ENCODE measurements at regions not wholly inside any gene's neighbourhood (a gene's known extent, or its start where the extent isn't known, plus 50 kb on each side); places are given as distances from the start of the nearest gene placed in this dataset.

- H3K27ac ChIP-seq (ENCODE audit: low read length): no peak overlapping the region
- DNase-seq: no peak
- POLR2A ChIA-PET: no interaction called here
- no peaks in the 10 kb centered on the region for H3K4me1 ChIP-seq (ENCODE audit: control insufficient read depth in 1 of 2, extremely low read depth in 1 of 2, insufficient read depth in 2 of 2, low read length in 2 of 2)
- no peak overlapping the region for H3K4me3 ChIP-seq (ENCODE audit: control insufficient read depth in 1 of 2, extremely low read depth in 1 of 2, low read length in 1 of 2)
- peaks cover 0 to 8% of the 10 kb centered on the region in 2 experiments for H3K27me3 ChIP-seq (replicated peaks in 1 of 2; ENCODE audit: control insufficient read depth in 2 of 2, extremely low read depth in 1 of 2, insufficient read depth in 2 of 2, low read length in 1 of 2)
- Mint-ChIP-seq H3K4me3 (no peak overlapping the region), H3K4me1 (no peaks in the 10 kb centered on the region), H3K27me3 (peaks cover 25 to 30% of the 10 kb centered on the region in 2 donors), H3K9me3 (peaks cover 0 to 5% (median 5%) of the 10 kb centered on the region in 3 donors), H3K27ac (no peak overlapping the region), H3K36me3 (no peaks in the 10 kb centered on the region)
- H3K36me3 ChIP-seq (ENCODE audit: control insufficient read depth in 2 of 2, extremely low read depth in 1 of 2, insufficient read depth in 1 of 2, low read length in 1 of 2): no peaks in the 10 kb centered on the region
- no peaks in the 10 kb centered on the region for H3K9me3 ChIP-seq
- CTCF ChIA-PET: no interaction called here
- no peak for ATAC-seq (replicated peaks in 1 of 4)
- 75% methylated on average over 6 of the region's 7 CpGs for WGBS (ENCODE audit: insufficient coverage)
Measured at GRCh38 chr2:114076961-114077360, 187.1 kb downstream of the ACTR3 start.

DNA sequence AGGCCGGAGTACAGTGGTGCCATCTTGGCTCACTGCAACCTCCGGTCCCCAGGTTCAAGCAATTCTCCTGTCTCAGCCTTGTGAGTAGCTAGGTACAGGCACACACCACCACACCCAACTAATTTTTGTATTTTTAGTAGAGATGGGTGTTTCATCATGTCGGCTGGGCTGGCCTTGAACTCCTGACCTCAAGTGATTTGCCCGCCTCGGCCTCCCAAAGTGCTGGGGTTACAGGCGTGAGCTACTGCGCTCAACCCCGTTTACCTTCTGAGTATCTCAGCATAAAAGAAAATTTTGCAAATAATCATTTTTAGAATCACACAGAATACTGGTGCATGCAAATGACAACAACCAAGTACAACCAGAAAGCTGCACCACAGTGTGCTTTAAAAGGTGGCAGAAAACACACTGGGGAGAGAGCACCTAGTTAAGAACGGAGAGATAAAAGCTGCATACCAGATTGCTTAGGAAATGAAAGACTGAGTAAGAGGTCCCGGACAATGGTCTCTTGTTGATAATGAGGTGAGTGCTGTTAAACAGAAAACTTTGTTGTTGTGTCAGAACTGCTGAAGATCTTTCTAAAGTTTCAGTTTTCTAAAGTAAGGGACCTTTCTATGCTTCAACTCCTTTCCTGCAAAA lies 189.6 kb downstream of the ACTR3 start:
- H3K9me3 ChIP-seq: no peaks in the 10 kb centered on the region
- no peaks in the 10 kb centered on the region for H3K36me3 ChIP-seq (ENCODE audit: control insufficient read depth in 2 of 2, extremely low read depth in 1 of 2, insufficient read depth in 1 of 2, low read length in 1 of 2)
- WGBS (ENCODE audit: insufficient coverage): 97% methylated on average over 4 of the region's 10 CpGs
- Mint-ChIP-seq H3K27me3 (peaks cover 17 to 30% of the 10 kb centered on the region in 2 donors), H3K36me3 (no peaks in the 10 kb centered on the region), H3K9me3 (peaks cover 0 to 5% (median 5%) of the 10 kb centered on the region in 3 donors), H3K4me1 (no peaks in the 10 kb centered on the region), H3K27ac (no peak overlapping the region), H3K4me3 (no peak overlapping the region)
- H3K27ac ChIP-seq (ENCODE audit: low read length): no peak overlapping the region
- no peak overlapping the region for H3K4me3 ChIP-seq (ENCODE audit: control insufficient read depth in 1 of 2, extremely low read depth in 1 of 2, low read length in 1 of 2)
- ATAC-seq (replicated peaks in 1 of 4): no peak
- POLR2A ChIA-PET: no interaction called here
- no peaks in the 10 kb centered on the region for H3K4me1 ChIP-seq (ENCODE audit: control insufficient read depth in 1 of 2, extremely low read depth in 1 of 2, insufficient read depth in 2 of 2, low read length in 2 of 2)
- no peak for DNase-seq
- CTCF ChIA-PET: no interaction called here
- H3K27me3 ChIP-seq (replicated peaks in 1 of 2; ENCODE audit: control insufficient read depth in 2 of 2, extremely low read depth in 1 of 2, insufficient read depth in 2 of 2, low read length in 1 of 2): peaks cover 0 to 4% of the 10 kb centered on the region in 2 experiments

GRCh38 chr2:114082731-114083433 lies 193.0 kb downstream of the ACTR3 start:
- CTCF ChIA-PET: no interaction called here
- DNase-seq: no peak
- Histone ChIP-seq H3K9me3 (no peaks in the 10 kb centered on the region), H3K4me3 (ENCODE audit: control insufficient read depth in 1 of 2, extremely low read depth in 1 of 2, low read length in 1 of 2) (no peak overlapping the region), H3K4me1 (ENCODE audit: control insufficient read depth in 1 of 2, extremely low read depth in 1 of 2, insufficient read depth in 2 of 2, low read length in 2 of 2) (no peaks in the 10 kb centered on the region), H3K36me3 (ENCODE audit: control insufficient read depth in 2 of 2, extremely low read depth in 1 of 2, insufficient read depth in 1 of 2, low read length in 1 of 2) (no peaks in the 10 kb centered on the region), H3K27ac (ENCODE audit: low read length) (no peak overlapping the region), H3K27me3 (replicated peaks in 1 of 2; ENCODE audit: control insufficient read depth in 2 of 2, extremely low read depth in 1 of 2, insufficient read depth in 2 of 2, low read length in 1 of 2) (peaks cover 0 to 4% of the 10 kb centered on the region in 2 experiments)
- Mint-ChIP-seq H3K36me3 (no peaks in the 10 kb centered on the region), H3K27ac (no peak overlapping the region), H3K27me3 (peaks cover 15 to 22% of the 10 kb centered on the region in 2 donors), H3K4me1 (no peaks in the 10 kb centered on the region), H3K9me3 (peaks cover 0 to 10% (median 5%) of the 10 kb centered on the region in 3 donors), H3K4me3 (no peak overlapping the region)
- POLR2A ChIA-PET: no interaction called here
- WGBS (ENCODE audit: insufficient coverage): 91% methylated on average over 3 of the region's 7 CpGs
- no peak for ATAC-seq (replicated peaks in 1 of 4)

GRCh38 chr2:114083717-114084387 lies 194.0 kb downstream of the ACTR3 start:
- no peaks in the 10 kb centered on the region for H3K9me3 ChIP-seq
- 0% methylated on average over 1 of the region's 6 CpGs for WGBS (ENCODE audit: insufficient coverage)
- Mint-ChIP-seq H3K4me1 (no peaks in the 10 kb centered on the region), H3K4me3 (no peak overlapping the region), H3K27me3 (peaks cover 18 to 19% of the 10 kb centered on the region in 2 donors), H3K36me3 (no peaks in the 10 kb centered on the region), H3K27ac (no peak overlapping the region), H3K9me3 (peaks cover 0 to 10% (median 5%) of the 10 kb centered on the region in 3 donors)
- ChIA-PET POLR2A (no interaction called here), CTCF (no interaction called here)
- no peaks in the 10 kb centered on the region for H3K36me3 ChIP-seq (ENCODE audit: control insufficient read depth in 2 of 2, extremely low read depth in 1 of 2, insufficient read depth in 1 of 2, low read length in 1 of 2)
- DNase-seq (no peak), ATAC-seq (replicated peaks in 1 of 4) (no peak)
- H3K4me1 ChIP-seq (ENCODE audit: control insufficient read depth in 1 of 2, extremely low read depth in 1 of 2, insufficient read depth in 2 of 2, low read length in 2 of 2): no peaks in the 10 kb centered on the region
- peaks cover 0 to 4% of the 10 kb centered on the region in 2 experiments for H3K27me3 ChIP-seq (replicated peaks in 1 of 2; ENCODE audit: control insufficient read depth in 2 of 2, extremely low read depth in 1 of 2, insufficient read depth in 2 of 2, low read length in 1 of 2)
- no peak overlapping the region for H3K4me3 ChIP-seq (ENCODE audit: control insufficient read depth in 1 of 2, extremely low read depth in 1 of 2, low read length in 1 of 2)
- no peak overlapping the region for H3K27ac ChIP-seq (ENCODE audit: low read length)

GRCh38 chr2:114085238-114085637 lies 195.3 kb downstream of the ACTR3 start:
- Histone ChIP-seq H3K9me3 (no peaks in the 10 kb centered on the region), H3K4me3 (ENCODE audit: control insufficient read depth in 1 of 2, extremely low read depth in 1 of 2, low read length in 1 of 2) (no peak overlapping the region), H3K36me3 (ENCODE audit: control insufficient read depth in 2 of 2, extremely low read depth in 1 of 2, insufficient read depth in 1 of 2, low read length in 1 of 2) (no peaks in the 10 kb centered on the region), H3K27me3 (replicated peaks in 1 of 2; ENCODE audit: control insufficient read depth in 2 of 2, extremely low read depth in 1 of 2, insufficient read depth in 2 of 2, low read length in 1 of 2) (peaks cover 0 to 4% of the 10 kb centered on the region in 2 experiments), H3K27ac (ENCODE audit: low read length) (no peak overlapping the region), H3K4me1 (ENCODE audit: control insufficient read depth in 1 of 2, extremely low read depth in 1 of 2, insufficient read depth in 2 of 2, low read length in 2 of 2) (no peaks in the 10 kb centered on the region)
- ATAC-seq (replicated peaks in 1 of 4) (no peak), DNase-seq (no peak)
- WGBS (ENCODE audit: insufficient coverage): no CpG with 5 or more reads among the region's 1 CpG
- POLR2A ChIA-PET: no interaction called here
- Mint-ChIP-seq H3K9me3 (peaks cover 0 to 10% (median 5%) of the 10 kb centered on the region in 3 donors), H3K27me3 (peaks cover 18 to 19% of the 10 kb centered on the region in 2 donors), H3K4me3 (no peak overlapping the region), H3K36me3 (no peaks in the 10 kb centered on the region), H3K4me1 (no peaks in the 10 kb centered on the region), H3K27ac (no peak overlapping the region)
- CTCF ChIA-PET: no interaction called here

DNA sequence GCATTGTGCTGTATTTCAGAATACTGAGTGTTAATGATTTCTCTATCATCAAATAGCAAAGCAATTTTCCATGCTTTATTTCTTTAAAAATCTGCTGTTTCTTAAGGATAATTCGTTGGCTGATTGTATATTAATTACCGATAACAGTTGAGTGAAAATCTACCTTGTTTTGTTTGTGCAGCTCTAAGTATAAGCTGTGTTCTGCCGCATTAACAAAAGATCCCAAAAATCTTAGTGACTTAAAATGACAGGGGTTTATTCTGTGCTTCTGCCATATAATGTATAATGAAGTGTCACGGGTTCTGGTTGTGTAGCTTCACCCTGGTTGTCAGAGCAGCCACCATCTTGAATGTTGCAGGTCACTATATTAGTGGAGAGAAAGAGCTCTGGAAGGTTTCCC lies 196.1 kb downstream of the ACTR3 start:
- Mint-ChIP-seq H3K27me3 (peaks cover 18 to 19% of the 10 kb centered on the region in 2 donors), H3K4me3 (no peak overlapping the region), H3K36me3 (no peaks in the 10 kb centered on the region), H3K27ac (no peak overlapping the region), H3K9me3 (peaks cover 0 to 10% (median 5%) of the 10 kb centered on the region in 3 donors), H3K4me1 (no peaks in the 10 kb centered on the region)
- Histone ChIP-seq H3K4me3 (ENCODE audit: control insufficient read depth in 1 of 2, extremely low read depth in 1 of 2, low read length in 1 of 2) (no peak overlapping the region), H3K27ac (ENCODE audit: low read length) (no peak overlapping the region), H3K4me1 (ENCODE audit: control insufficient read depth in 1 of 2, extremely low read depth in 1 of 2, insufficient read depth in 2 of 2, low read length in 2 of 2) (no peaks in the 10 kb centered on the region), H3K36me3 (ENCODE audit: control insufficient read depth in 2 of 2, extremely low read depth in 1 of 2, insufficient read depth in 1 of 2, low read length in 1 of 2) (no peaks in the 10 kb centered on the region), H3K9me3 (no peaks in the 10 kb centered on the region), H3K27me3 (replicated peaks in 1 of 2; ENCODE audit: control insufficient read depth in 2 of 2, extremely low read depth in 1 of 2, insufficient read depth in 2 of 2, low read length in 1 of 2) (peaks cover 0 to 4% of the 10 kb centered on the region in 2 experiments)
- ATAC-seq (replicated peaks in 1 of 4): no peak
- CTCF ChIA-PET: no interaction called here
- DNase-seq: no peak
- POLR2A ChIA-PET: no interaction called here
- WGBS (ENCODE audit: insufficient coverage): 65% methylated on average over 3 of the region's 4 CpGs

Measured in T-cell (primary cell).